Stomach smooth muscle (tissue), 2 donors: ENCODE measurements at regions not wholly inside any gene's neighbourhood (a gene's known extent, or its start where the extent isn't known, plus 50 kb on each side); places are given as distances from the start of the nearest gene placed in this dataset.

Experiments
- H3K27ac ChIP-seq: one replicate; pipeline ENCODE4 v1.7.0; 2013; ENCODE audit warnings: mild to moderate bottlenecking, low read length, inconsistent platforms
- H3K27me3 ChIP-seq, 2 donors: one replicate each; pipeline ENCODE4 v1.7.0; 2013; ENCODE audit warnings: low read length in 2 of 2; ENCODE audit not compliant: insufficient read depth in 2 of 2, control insufficient read depth in 1 of 2
- H3K36me3 ChIP-seq, 2 donors: one replicate each; pipeline ENCODE4 v1.7.0; 2013; ENCODE audit warnings: low read length in 2 of 2; ENCODE audit not compliant: control insufficient read depth in 2 of 2, insufficient read depth in 2 of 2
- H3K4me1 ChIP-seq: one replicate; pipeline ENCODE4 v1.7.0; 2013; ENCODE audit warnings: low read length; ENCODE audit not compliant: control insufficient read depth, insufficient read depth
- H3K4me3 ChIP-seq, 2 donors: one replicate each; pipeline ENCODE4 v1.7.0; 2013; ENCODE audit warnings: low read length in 2 of 2
- H3K9ac ChIP-seq, 2 donors: one replicate each; pipeline ENCODE4 v1.7.0; 2013; ENCODE audit warnings: low read length in 2 of 2, mild to moderate bottlenecking in 1 of 2
- H3K9me3 ChIP-seq, 2 donors: one replicate each; pipeline ENCODE4 v1.7.0; 2013; ENCODE audit warnings: low read length in 2 of 2; ENCODE audit not compliant: control insufficient read depth in 2 of 2
- donor health status: healthy.
- donor health status: Pancreatic carcinoma.

DNA sequence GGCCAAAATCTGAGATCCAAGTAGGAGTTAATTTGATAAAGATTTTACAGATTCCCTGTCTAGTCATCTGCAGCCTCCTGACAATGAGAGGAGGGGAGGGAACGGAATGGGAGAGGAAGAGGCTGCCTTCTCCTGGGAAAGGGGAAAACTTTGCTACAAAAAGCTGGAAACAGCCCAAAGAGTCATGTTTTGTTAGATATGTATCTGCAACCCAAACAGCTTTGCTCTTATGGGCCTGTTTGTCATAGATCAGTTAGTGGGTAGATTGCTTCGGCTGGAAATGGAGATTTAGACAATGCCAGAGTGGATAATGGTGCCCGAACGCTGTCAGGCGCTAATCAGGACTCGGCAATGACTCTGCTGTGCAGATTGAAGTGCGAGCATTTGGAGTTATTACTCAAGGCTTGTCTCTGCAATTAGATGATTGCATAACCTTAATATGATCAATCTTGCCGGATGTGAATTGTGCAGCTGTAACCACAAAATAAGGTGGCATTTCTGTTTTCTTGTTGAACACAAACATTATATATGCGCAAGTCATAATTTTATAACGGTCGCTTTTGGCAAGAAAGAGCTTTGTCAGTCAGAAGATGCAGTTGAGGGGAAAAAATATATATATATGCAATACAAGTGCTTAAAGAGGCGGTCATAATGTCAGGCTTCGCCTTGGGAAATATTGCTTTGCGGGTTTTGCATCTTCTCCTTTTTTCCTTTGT, 92.4 kb upstream of the MAFB start:
- no peaks in the 10 kb centered on the region for H3K4me1 ChIP-seq
- no peaks in the 10 kb centered on the region for H3K36me3 ChIP-seq
- peaks cover 0 to 3% of the 10 kb centered on the region in 2 donors for H3K27me3 ChIP-seq
- no peak overlapping the region for H3K4me3 ChIP-seq
- no peak overlapping the region for H3K27ac ChIP-seq
- H3K9me3 ChIP-seq: no peaks in the 10 kb centered on the region
- H3K9ac ChIP-seq: no peak overlapping the region

- no peaks in the 10 kb centered on the region for H3K4me1 ChIP-seq
- no peak overlapping the region for H3K27ac ChIP-seq
- no peaks in the 10 kb centered on the region for H3K36me3 ChIP-seq
- H3K9ac ChIP-seq: no peak overlapping the region
- H3K9me3 ChIP-seq: no peaks in the 10 kb centered on the region
- H3K27me3 ChIP-seq: peaks cover 0 to 3% of the 10 kb centered on the region in 2 donors
- no peak overlapping the region for H3K4me3 ChIP-seq
These were observed 93.0 kb upstream of the MAFB start for GRCh38 chr20:40782043-40782368.

DNA sequence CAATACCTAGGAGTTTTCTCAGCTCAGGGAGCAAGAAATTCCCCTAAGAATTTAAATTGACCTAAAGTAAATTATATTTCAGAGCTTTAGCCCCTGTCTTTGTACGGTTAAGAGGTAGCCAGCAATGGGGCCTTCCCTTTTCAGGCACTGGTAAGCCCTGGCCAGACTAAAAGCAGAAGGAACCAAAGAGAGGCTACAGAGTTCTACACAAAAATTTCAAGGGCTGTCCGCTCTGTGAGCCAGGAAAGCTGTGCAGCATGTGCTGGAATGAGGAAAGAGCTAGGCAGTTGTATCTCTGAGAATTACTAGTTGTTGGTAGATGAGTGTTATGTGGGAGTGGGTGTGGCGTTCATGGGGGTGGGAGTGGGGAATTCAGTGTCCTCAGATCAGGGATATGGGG, 96.3 kb upstream of the MAFB start:
- H3K9me3 ChIP-seq: no peaks in the 10 kb centered on the region
- no peak overlapping the region for H3K9ac ChIP-seq
- no peak overlapping the region for H3K27ac ChIP-seq
- H3K36me3 ChIP-seq: no peaks in the 10 kb centered on the region
- no peak overlapping the region for H3K4me3 ChIP-seq
- no peaks in the 10 kb centered on the region for H3K4me1 ChIP-seq
- peaks cover 0 to 6% of the 10 kb centered on the region in 2 donors for H3K27me3 ChIP-seq

DNA sequence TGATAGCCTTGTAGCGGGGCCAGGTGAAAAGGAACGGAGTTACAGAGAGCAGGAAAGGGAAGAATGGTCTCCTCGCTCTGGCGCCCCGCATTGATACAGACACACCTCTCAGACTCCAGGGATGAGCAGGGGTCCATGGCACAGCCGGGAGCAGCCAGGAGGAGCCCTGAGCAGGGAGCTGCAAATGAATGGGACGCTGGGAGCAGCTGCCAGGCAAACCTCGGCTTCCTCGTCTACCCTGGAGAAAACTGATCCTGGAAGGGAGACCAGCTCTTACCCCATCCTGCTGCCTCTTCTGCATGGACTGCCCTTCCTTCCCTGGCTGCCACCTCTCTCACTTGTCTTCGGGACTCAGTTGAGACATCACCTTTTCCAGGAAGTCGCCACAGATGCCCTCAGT, 97.3 kb upstream of the MAFB start:
- Histone ChIP-seq H3K4me1 (no peaks in the 10 kb centered on the region), H3K27me3 (peaks cover 0 to 6% of the 10 kb centered on the region in 2 donors), H3K9ac (no peak overlapping the region), H3K36me3 (no peaks in the 10 kb centered on the region), H3K4me3 (no peak overlapping the region), H3K9me3 (no peaks in the 10 kb centered on the region), H3K27ac (no peak overlapping the region)

GRCh38 chr20:40787941-40788340, 98.9 kb upstream of the MAFB start:
- H3K4me1 ChIP-seq: no peaks in the 10 kb centered on the region
- no peaks in the 10 kb centered on the region for H3K9me3 ChIP-seq
- no peak overlapping the region for H3K9ac ChIP-seq
- peaks cover 0 to 6% of the 10 kb centered on the region in 2 donors for H3K27me3 ChIP-seq
- no peak overlapping the region for H3K4me3 ChIP-seq
- no peaks in the 10 kb centered on the region for H3K36me3 ChIP-seq
- H3K27ac ChIP-seq: no peak overlapping the region

DNA sequence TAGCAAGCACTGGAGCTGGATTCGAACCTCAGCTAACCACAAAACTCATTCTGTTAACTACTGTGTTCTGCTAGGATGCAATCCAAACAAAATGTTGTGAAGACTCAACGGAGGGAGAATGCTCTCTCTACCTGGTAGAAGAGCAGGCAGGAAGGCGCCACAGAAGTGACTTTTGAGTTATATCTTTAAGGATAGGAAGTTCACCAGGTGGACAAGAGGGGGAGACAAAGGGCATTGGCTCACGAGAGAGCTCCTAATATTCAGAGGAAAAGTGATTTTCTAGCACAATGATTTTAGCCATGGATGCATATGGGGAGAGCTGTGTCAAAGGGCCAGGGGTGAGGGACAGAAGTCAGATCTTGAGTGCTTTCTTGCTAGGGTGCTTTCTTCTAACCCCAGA, 108.4 kb upstream of the MAFB start:
- no peak overlapping the region for H3K27ac ChIP-seq
- H3K4me1 ChIP-seq: no peaks in the 10 kb centered on the region
- no peak overlapping the region for H3K4me3 ChIP-seq
- no peak overlapping the region for H3K9ac ChIP-seq
- no peaks in the 10 kb centered on the region for H3K36me3 ChIP-seq
- no peaks in the 10 kb centered on the region for H3K9me3 ChIP-seq
- no peaks in the 10 kb centered on the region for H3K27me3 ChIP-seq

- no peaks in the 10 kb centered on the region for H3K36me3 ChIP-seq
- H3K9ac ChIP-seq: no peak overlapping the region
- no peak overlapping the region for H3K4me3 ChIP-seq
- H3K9me3 ChIP-seq: no peaks in the 10 kb centered on the region
- no peaks in the 10 kb centered on the region for H3K27me3 ChIP-seq
- no peak overlapping the region for H3K27ac ChIP-seq
- no peaks in the 10 kb centered on the region for H3K4me1 ChIP-seq
These were observed 109.0 kb upstream of the MAFB start for GRCh38 chr20:40798066-40798465.

DNA sequence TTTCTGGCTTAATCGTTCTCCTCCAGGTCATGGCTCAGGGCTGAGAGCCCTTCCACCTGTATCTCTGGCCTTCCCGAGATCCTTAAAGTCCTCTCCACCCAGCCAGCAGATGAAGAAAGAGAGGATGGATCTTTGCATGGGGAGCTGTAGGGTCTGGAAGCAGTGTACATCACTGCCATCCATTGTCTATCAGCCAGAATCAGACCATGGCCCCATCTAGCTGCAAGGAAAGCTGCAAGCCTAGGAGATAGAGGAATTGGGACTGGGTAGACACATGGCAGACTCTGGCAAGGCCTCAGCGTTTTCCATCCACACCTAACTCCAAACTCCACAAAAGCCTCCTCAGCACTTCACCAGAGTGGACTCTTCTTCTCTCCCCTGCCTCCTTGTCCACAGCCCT, 113.8 kb upstream of the MAFB start:
- Histone ChIP-seq H3K4me3 (no peak overlapping the region), H3K27ac (no peak overlapping the region), H3K36me3 (no peaks in the 10 kb centered on the region), H3K27me3 (peaks cover 0 to 5% of the 10 kb centered on the region in 2 donors), H3K9ac (no peak overlapping the region), H3K9me3 (no peaks in the 10 kb centered on the region), H3K4me1 (peaks cover 6% of the 10 kb centered on the region)

GRCh38 chr20:40803381-40803780, 114.3 kb upstream of the MAFB start:
- Histone ChIP-seq H3K4me1 (peaks cover 6% of the 10 kb centered on the region), H3K9ac (no peak overlapping the region), H3K4me3 (no peak overlapping the region), H3K9me3 (no peaks in the 10 kb centered on the region), H3K36me3 (no peaks in the 10 kb centered on the region), H3K27ac (no peak overlapping the region), H3K27me3 (peaks cover 0 to 5% of the 10 kb centered on the region in 2 donors)

DNA sequence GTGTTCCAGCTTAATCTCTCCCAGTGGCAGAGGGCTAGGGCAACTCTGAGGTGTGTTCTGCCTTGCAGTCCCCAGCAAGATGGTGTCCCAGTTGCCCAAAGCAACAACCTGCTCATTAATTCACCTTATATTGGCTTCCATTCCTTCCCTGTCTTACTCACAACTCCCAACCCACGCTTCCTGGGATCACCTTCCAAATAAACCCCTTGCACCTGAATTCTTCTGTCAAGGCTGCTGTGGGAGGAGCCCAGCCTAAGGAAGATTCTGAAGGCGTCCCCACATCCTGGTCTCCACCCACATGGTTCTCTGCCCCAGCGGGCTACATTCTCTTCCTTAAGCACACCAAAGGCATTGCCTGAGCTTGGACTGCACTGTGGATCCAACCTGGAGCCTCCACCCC, 116.6 kb upstream of the MAFB start:
- Histone ChIP-seq H3K4me1 (peaks cover 6% of the 10 kb centered on the region), H3K36me3 (no peaks in the 10 kb centered on the region), H3K27me3 (peaks cover 0 to 5% of the 10 kb centered on the region in 2 donors), H3K9me3 (no peaks in the 10 kb centered on the region), H3K4me3 (no peak overlapping the region), H3K9ac (no peak overlapping the region), H3K27ac (no peak overlapping the region)

DNA sequence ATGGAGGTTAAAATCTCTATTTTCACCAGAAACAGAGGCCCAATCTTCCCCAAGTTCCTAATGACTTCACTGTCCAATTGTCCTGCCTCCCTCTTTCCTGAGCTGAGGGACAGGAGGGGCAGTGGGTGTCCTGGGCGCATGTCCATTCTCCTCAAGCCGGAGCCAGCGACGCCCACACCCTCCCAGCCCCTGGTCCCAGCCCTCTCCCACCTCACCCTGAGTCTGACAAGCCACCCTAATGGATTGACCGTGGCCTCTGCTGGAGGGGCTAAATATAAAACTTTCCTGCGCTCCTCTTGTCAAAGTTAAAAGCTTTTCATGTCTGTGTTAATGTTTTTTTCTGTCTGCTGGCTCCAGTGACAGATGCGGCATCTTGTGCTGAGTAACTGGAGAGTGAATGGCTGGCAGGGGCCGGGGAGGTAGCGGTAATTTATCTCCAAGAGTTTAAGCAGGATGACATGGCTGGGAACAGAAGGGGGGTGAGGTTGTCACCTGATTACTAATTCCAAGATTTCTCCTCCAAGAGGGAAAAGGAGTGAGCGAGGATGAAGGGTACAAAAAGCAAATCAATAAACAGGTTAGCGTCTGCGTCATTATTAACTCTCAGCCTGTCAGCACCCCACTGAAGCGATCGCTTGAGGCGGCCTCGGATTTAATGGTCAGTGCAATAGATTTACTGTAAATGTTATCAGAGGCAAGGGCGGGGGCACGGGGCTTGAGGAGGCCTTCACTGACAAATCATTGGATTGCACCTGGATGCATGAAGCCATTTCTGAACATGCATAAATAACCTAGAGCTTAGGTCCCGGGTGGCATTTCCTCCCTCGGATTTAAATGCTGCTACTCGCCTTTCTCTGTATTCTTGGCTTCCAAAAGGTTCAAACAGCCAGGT, 118.1 kb upstream of the MAFB start:
- Histone ChIP-seq H3K27me3 (peaks cover 0 to 5% of the 10 kb centered on the region in 2 donors), H3K9ac (no peak overlapping the region)

More for the DNA sequence above, 118.1 kb upstream of the MAFB start:
- Histone ChIP-seq H3K4me3 (peak overlapping the region; percentile 10 to 29), H3K9me3 (no peaks in the 10 kb centered on the region), H3K4me1 (peaks cover 6% of the 10 kb centered on the region), H3K36me3 (no peaks in the 10 kb centered on the region), H3K27ac (no peak overlapping the region)
